Embryonic facial prominence (tissue), 1 donor: ENCODE measurements at regions not wholly inside any gene's neighbourhood (a gene's known extent, or its start where the extent isn't known, plus 50 kb on each side); places are given as distances from the start of the nearest gene placed in this dataset.
"Not testable (repeated sequence)": the region's sequence is repeated elsewhere in the genome, so short reads cannot be mapped to it uniquely, and the experiment has no call there.

Source experiments
- DNase-seq: peaks from one replicate; pipeline ENCODE4 v3.0.0-alpha.2; 2016; ENCODE audit errors: extremely low spot score

- no peak for DNase-seq
These were observed 171.6 kb downstream of the VAPA start for GRCh38 chr18:10085416-10085815.

- DNase-seq = no peak
These were observed 172.1 kb downstream of the VAPA start for GRCh38 chr18:10085876-10086275.

GRCh38 chr18:10086458-10087210, 172.8 kb downstream of the VAPA start:
- DNase-seq = no peak

GRCh38 chr18:10088734-10089133, 174.9 kb downstream of the VAPA start:
- DNase-seq = no peak

- DNase-seq = no peak
These were observed 176.1 kb downstream of the VAPA start for GRCh38 chr18:10089881-10090280.

- DNase-seq = no peak
These were observed 176.9 kb downstream of the VAPA start for GRCh38 chr18:10090668-10091067.

- no peak for DNase-seq
These were observed 179.6 kb downstream of the VAPA start for GRCh38 chr18:10093445-10093844.

- no peak for DNase-seq
These were observed 180.3 kb downstream of the VAPA start for GRCh38 chr18:10094154-10094553.

- no peak for DNase-seq
These were observed 180.8 kb downstream of the VAPA start for GRCh38 chr18:10094655-10095054.

- DNase-seq = no peak
These were observed 181.5 kb downstream of the VAPA start for GRCh38 chr18:10095356-10095755.

- no peak for DNase-seq
These were observed 185.8 kb downstream of the VAPA start for GRCh38 chr18:10099539-10100140.

- DNase-seq = no peak
These were observed 186.4 kb downstream of the VAPA start for GRCh38 chr18:10100196-10100595.

- DNase-seq = no peak
These were observed 187.3 kb downstream of the VAPA start for GRCh38 chr18:10100941-10101701.

GRCh38 chr18:10101729-10102128, 187.9 kb downstream of the VAPA start:
- DNase-seq = no peak

GRCh38 chr18:10105118-10105517, 191.3 kb downstream of the VAPA start:
- DNase-seq = not testable (repeated sequence)

GRCh38 chr18:10111191-10111590, 197.4 kb downstream of the VAPA start:
- DNase-seq = no peak

- no peak for DNase-seq
These were observed 198.1 kb downstream of the VAPA start for GRCh38 chr18:10111944-10112343.

GRCh38 chr18:10113121-10114022, 199.6 kb downstream of the VAPA start:
- DNase-seq = no peak

GRCh38 chr18:10114717-10115463, 201.1 kb downstream of the VAPA start:
- DNase-seq = no peak

GRCh38 chr18:10116574-10116973, 202.8 kb downstream of the VAPA start:
- DNase-seq = no peak

- DNase-seq = no peak
These were observed 205.7 kb downstream of the VAPA start for GRCh38 chr18:10119528-10119927.
